HUES64 (cell line): ENCODE measurements at regions not wholly inside any gene's neighbourhood (a gene's known extent, or its start where the extent isn't known, plus 50 kb on each side); places are given as distances from the start of the nearest gene placed in this dataset.
"Not testable (repeated sequence)": the region's sequence is repeated elsewhere in the genome, so short reads cannot be mapped to it uniquely, and the experiment has no call there.

Experiments
- H3K27ac ChIP-seq: 2 replicates; pipeline ENCODE4 v1.7.0; 2013; ENCODE audit warnings: low read depth, low read length, inconsistent platforms
- H3K27me3 ChIP-seq: 2 replicates; pipeline ENCODE4 v1.6.1; 2013; ENCODE audit warnings: mild to moderate bottlenecking, low read length; ENCODE audit not compliant: insufficient read depth
- H3K36me3 ChIP-seq: 2 replicates; pipeline ENCODE4 v1.6.1; 2013; ENCODE audit warnings: mild to moderate bottlenecking, low read length; ENCODE audit not compliant: insufficient read depth
- H3K4me1 ChIP-seq: 2 replicates; pipeline ENCODE4 v1.6.1; 2013; ENCODE audit warnings: mild to moderate bottlenecking, low read length, moderate library complexity; ENCODE audit not compliant: insufficient read depth
- H3K4me3 ChIP-seq: 2 replicates; pipeline ENCODE4 v1.5.1; 2013; ENCODE audit warnings: mild to moderate bottlenecking, low read length, moderate library complexity
- H3K9ac ChIP-seq: 2 replicates; pipeline ENCODE4 v1.6.1; 2013; ENCODE audit warnings: mild to moderate bottlenecking, low read depth, low read length
- H3K9me3 ChIP-seq: 2 replicates; pipeline ENCODE4 v1.6.1; 2013; ENCODE audit warnings: low read depth, low read length; ENCODE audit not compliant: insufficient read depth
- WGBS: fragments of 150-250, 120-280 bp; methylation state at CpG from one replicate; pipeline ENCODE4 v1.1.7; 2013; ENCODE audit warnings: missing lambda C conversion rate; 5-methylcytosine and 5-hydroxymethylcytosine counted together

GRCh38 chr9:62838024-62838718 is 1648.3 kb downstream of the SPATA31A7 start:
- H3K9ac ChIP-seq, result not testable (repeated sequence)

GRCh38 chr9:62839168-62839567 is 1649.3 kb downstream of the SPATA31A7 start:
- not testable (repeated sequence) for H3K9me3 ChIP-seq, H3K9ac ChIP-seq, H3K4me1 ChIP-seq, H3K36me3 ChIP-seq, H3K4me3 ChIP-seq, H3K27ac ChIP-seq
- H3K27me3 ChIP-seq, result peaks cover 69% of the 10 kb centered on the region
- 0% methylated on average over 1 of the region's 2 CpGs for WGBS

More at GRCh38 chr9:62838024-62838718, 1648.3 kb downstream of the SPATA31A7 start:
- H3K9me3 ChIP-seq, H3K4me1 ChIP-seq, H3K36me3 ChIP-seq, H3K27ac ChIP-seq: not testable (repeated sequence)
- Histone ChIP-seq H3K4me3 (peak overlapping the region; percentile 31; the same call in 1 of the 2 replicates), H3K27me3 (peaks cover 68% of the 10 kb centered on the region)
- 1% methylated on average over 56 of the region's 60 CpGs for WGBS

GRCh38 chr9:62843145-62843544 is 1653.3 kb downstream of the SPATA31A7 start:
- not testable (repeated sequence) for H3K9me3 ChIP-seq, H3K27ac ChIP-seq, H3K9ac ChIP-seq, H3K36me3 ChIP-seq, H3K4me1 ChIP-seq, H3K4me3 ChIP-seq
- peaks cover 68% of the 10 kb centered on the region for H3K27me3 ChIP-seq
- 48% methylated on average over 9 of the region's 9 CpGs for WGBS

GRCh38 chr9:62843706-62844290 is 1654.0 kb downstream of the SPATA31A7 start:
- not testable (repeated sequence) for H3K27ac ChIP-seq, H3K4me3 ChIP-seq, H3K9ac ChIP-seq, H3K9me3 ChIP-seq, H3K36me3 ChIP-seq, H3K4me1 ChIP-seq
- peaks cover 68% of the 10 kb centered on the region for H3K27me3 ChIP-seq
- 63% methylated on average over 11 of the region's 15 CpGs for whole genome bisulfite sequencing

- H3K36me3 ChIP-seq, H3K27ac ChIP-seq, H3K4me3 ChIP-seq, H3K9ac ChIP-seq, H3K4me1 ChIP-seq, H3K9me3 ChIP-seq: not testable (repeated sequence)
- 49% methylated on average over 25 of the region's 27 CpGs for WGBS
- H3K27me3 ChIP-seq, result peaks cover 66% of the 10 kb centered on the region
Measured at GRCh38 chr9:62844681-62845185, 1654.9 kb downstream of the SPATA31A7 start.

GRCh38 chr9:62848258-62848657 is 1658.4 kb downstream of the SPATA31A7 start:
- H3K9ac ChIP-seq, H3K4me1 ChIP-seq, H3K27ac ChIP-seq, H3K36me3 ChIP-seq, H3K9me3 ChIP-seq, H3K4me3 ChIP-seq: not testable (repeated sequence)
- H3K27me3 ChIP-seq, result peaks cover 76% of the 10 kb centered on the region
- WGBS, result 47% methylated on average over 1 of the region's 2 CpGs

GRCh38 chr9:62849991-62850390 is 1660.2 kb downstream of the SPATA31A7 start:
- not testable (repeated sequence) for H3K9me3 ChIP-seq, H3K4me1 ChIP-seq, H3K4me3 ChIP-seq, H3K36me3 ChIP-seq, H3K27ac ChIP-seq, H3K9ac ChIP-seq
- 90% methylated on average over 15 of the region's 17 CpGs for WGBS
- H3K27me3 ChIP-seq, result peaks cover 73% of the 10 kb centered on the region

- WGBS, result 86% methylated on average over 6 of the region's 12 CpGs
- H3K9ac ChIP-seq, H3K4me3 ChIP-seq, H3K4me1 ChIP-seq, H3K27ac ChIP-seq, H3K9me3 ChIP-seq, H3K36me3 ChIP-seq: not testable (repeated sequence)
- H3K27me3 ChIP-seq, result peaks cover 80% of the 10 kb centered on the region
Measured at GRCh38 chr9:62857280-62857679, 1667.4 kb downstream of the SPATA31A7 start.

GRCh38 chr9:62858240-62858639 is 1668.4 kb downstream of the SPATA31A7 start:
- H3K27me3 ChIP-seq, result peaks cover 82% of the 10 kb centered on the region
- not testable (repeated sequence) for H3K9ac ChIP-seq, H3K27ac ChIP-seq, H3K4me1 ChIP-seq, H3K36me3 ChIP-seq, H3K4me3 ChIP-seq, H3K9me3 ChIP-seq
- 68% methylated on average over 1 of the region's 1 CpG for WGBS

GRCh38 chr9:62860939-62861860 is 1671.4 kb downstream of the SPATA31A7 start:
- Histone ChIP-seq H3K27me3 (peaks cover 91% of the 10 kb centered on the region), H3K4me1 (peaks cover 11% of the 10 kb centered on the region; the same call in 1 of the 2 replicates)
- WGBS, result 80% methylated on average over 11 of the region's 11 CpGs
- not testable (repeated sequence) for H3K27ac ChIP-seq, H3K36me3 ChIP-seq, H3K4me3 ChIP-seq, H3K9me3 ChIP-seq, H3K9ac ChIP-seq

GRCh38 chr9:62862180-62862579 is 1672.3 kb downstream of the SPATA31A7 start:
- not testable (repeated sequence) for H3K9ac ChIP-seq
- WGBS, result no CpG with 5 or more reads among the region's 2 CpGs
- H3K4me1 ChIP-seq, result peaks cover 11% of the 10 kb centered on the region; the same call in 1 of the 2 replicates

More at GRCh38 chr9:62862180-62862579, 1672.3 kb downstream of the SPATA31A7 start:
- H3K4me3 ChIP-seq, H3K27ac ChIP-seq, H3K9me3 ChIP-seq, H3K36me3 ChIP-seq: not testable (repeated sequence)
- peaks cover 91% of the 10 kb centered on the region for H3K27me3 ChIP-seq
